ENCODE measurements at regions not wholly inside any gene's neighbourhood (a gene's known extent, or its start where the extent isn't known, plus 50 kb on each side); places are given as distances from the start of the nearest gene placed in this dataset.

DNA sequence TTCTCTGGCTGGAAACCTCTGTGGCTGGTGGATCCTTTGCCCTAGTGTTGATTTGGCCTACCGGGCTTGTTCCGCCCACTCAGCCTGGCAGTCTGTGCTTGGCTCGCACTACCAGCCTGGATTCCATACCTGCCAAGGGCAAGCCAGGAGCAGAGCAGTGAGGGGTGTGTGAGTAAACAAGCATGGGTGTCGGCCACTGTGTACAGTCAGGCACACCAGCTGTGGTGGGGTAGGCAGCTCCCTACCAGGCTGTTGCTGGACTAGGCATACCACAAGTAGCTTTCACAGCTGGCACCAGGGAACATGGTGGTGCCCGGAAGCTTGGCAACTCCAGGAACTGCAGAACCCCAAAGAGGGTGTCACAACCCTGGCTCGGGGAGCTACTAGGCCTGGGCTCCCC is 942.9 kb upstream of the LRRN3 start:
- TF ChIP-seq POLR2AphosphoS5 (IDR thresholded peaks at IDR 0.05; ENCODE audit: low read depth) (no peak), SPI1 (IDR thresholded peaks at IDR 0.05; ENCODE audit: borderline replicate concordance, low read depth) (no peak), GABPA (IDR thresholded peaks at IDR 0.05; ENCODE audit: low read depth) (no peak)
- TF ChIP-seq, protein P1, sequence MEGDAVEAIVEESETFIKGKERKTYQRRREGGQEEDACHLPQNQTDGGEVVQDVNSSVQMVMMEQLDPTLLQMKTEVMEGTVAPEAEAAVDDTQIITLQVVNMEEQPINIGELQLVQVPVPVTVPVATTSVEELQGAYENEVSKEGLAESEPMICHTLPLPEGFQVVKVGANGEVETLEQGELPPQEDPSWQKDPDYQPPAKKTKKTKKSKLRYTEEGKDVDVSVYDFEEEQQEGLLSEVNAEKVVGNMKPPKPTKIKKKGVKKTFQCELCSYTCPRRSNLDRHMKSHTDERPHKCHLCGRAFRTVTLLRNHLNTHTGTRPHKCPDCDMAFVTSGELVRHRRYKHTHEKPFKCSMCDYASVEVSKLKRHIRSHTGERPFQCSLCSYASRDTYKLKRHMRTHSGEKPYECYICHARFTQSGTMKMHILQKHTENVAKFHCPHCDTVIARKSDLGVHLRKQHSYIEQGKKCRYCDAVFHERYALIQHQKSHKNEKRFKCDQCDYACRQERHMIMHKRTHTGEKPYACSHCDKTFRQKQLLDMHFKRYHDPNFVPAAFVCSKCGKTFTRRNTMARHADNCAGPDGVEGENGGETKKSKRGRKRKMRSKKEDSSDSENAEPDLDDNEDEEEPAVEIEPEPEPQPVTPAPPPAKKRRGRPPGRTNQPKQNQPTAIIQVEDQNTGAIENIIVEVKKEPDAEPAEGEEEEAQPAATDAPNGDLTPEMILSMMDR (IDR thresholded peaks at IDR 0.05; ENCODE audit: insufficient read depth, low read length) = no peak
- TF ChIP-seq, protein P2, sequence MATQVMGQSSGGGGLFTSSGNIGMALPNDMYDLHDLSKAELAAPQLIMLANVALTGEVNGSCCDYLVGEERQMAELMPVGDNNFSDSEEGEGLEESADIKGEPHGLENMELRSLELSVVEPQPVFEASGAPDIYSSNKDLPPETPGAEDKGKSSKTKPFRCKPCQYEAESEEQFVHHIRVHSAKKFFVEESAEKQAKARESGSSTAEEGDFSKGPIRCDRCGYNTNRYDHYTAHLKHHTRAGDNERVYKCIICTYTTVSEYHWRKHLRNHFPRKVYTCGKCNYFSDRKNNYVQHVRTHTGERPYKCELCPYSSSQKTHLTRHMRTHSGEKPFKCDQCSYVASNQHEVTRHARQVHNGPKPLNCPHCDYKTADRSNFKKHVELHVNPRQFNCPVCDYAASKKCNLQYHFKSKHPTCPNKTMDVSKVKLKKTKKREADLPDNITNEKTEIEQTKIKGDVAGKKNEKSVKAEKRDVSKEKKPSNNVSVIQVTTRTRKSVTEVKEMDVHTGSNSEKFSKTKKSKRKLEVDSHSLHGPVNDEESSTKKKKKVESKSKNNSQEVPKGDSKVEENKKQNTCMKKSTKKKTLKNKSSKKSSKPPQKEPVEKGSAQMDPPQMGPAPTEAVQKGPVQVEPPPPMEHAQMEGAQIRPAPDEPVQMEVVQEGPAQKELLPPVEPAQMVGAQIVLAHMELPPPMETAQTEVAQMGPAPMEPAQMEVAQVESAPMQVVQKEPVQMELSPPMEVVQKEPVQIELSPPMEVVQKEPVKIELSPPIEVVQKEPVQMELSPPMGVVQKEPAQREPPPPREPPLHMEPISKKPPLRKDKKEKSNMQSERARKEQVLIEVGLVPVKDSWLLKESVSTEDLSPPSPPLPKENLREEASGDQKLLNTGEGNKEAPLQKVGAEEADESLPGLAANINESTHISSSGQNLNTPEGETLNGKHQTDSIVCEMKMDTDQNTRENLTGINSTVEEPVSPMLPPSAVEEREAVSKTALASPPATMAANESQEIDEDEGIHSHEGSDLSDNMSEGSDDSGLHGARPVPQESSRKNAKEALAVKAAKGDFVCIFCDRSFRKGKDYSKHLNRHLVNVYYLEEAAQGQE (IDR thresholded peaks at IDR 0.05; ENCODE audit: insufficient replicate concordance, low read depth) = no peak

Measured in HL-60 (cell line).